Type B pancreatic cell (in vitro differentiated cells): ENCODE measurements at regions not wholly inside any gene's neighbourhood (a gene's known extent, or its start where the extent isn't known, plus 50 kb on each side); places are given as distances from the start of the nearest gene placed in this dataset.

Experiments used
- DNase-seq: peaks from one replicate; pipeline ENCODE4 v3.0.0; 2021; ENCODE audit warnings: mixed read lengths; ENCODE audit not compliant: unreplicated experiment; ENCODE audit errors: extremely low spot score
- H3K27ac Mint-ChIP-seq: 2 replicates; pipeline ENCODE4 v1.8.0; 2021; ENCODE audit warnings: mild to moderate bottlenecking, mixed read lengths
- H3K27me3 Mint-ChIP-seq: 2 replicates; pipeline ENCODE4 v1.8.0; 2021; ENCODE audit warnings: mixed read lengths
- H3K36me3 Mint-ChIP-seq: 2 replicates; pipeline ENCODE4 v1.8.0; 2021; ENCODE audit warnings: mixed read lengths
- H3K4me1 Mint-ChIP-seq: one replicate; pipeline ENCODE4 v1.8.0; 2021; ENCODE audit warnings: mixed read lengths; ENCODE audit not compliant: unreplicated experiment
- H3K4me3 Mint-ChIP-seq: 2 replicates; pipeline ENCODE4 v1.8.0; 2021; ENCODE audit warnings: mild to moderate bottlenecking, mixed read lengths
- H3K9me3 Mint-ChIP-seq: 2 replicates; pipeline ENCODE4 v1.8.0; 2021; ENCODE audit warnings: mixed read lengths
- CTCF ChIP-seq: fragments of 200-600 bp; sonication (generic); conservative IDR thresholded peaks from 2 replicates; pipeline ENCODE4 v1.5.0; 2021; ENCODE audit warnings: antibody characterized with exemption, mild to moderate bottlenecking

GRCh38 chr5:85590764-85591163 lies 1027.0 kb upstream of the COX7C start:
- Mint-ChIP-seq H3K27me3 (no peaks in the 10 kb centered on the region), H3K4me1 (no peaks in the 10 kb centered on the region), H3K36me3 (no peaks in the 10 kb centered on the region), H3K4me3 (no peak overlapping the region), H3K27ac (no peak overlapping the region), H3K9me3 (no peaks in the 10 kb centered on the region)
- DNase-seq: no peak
- no peak for TF ChIP-seq CTCF

DNA sequence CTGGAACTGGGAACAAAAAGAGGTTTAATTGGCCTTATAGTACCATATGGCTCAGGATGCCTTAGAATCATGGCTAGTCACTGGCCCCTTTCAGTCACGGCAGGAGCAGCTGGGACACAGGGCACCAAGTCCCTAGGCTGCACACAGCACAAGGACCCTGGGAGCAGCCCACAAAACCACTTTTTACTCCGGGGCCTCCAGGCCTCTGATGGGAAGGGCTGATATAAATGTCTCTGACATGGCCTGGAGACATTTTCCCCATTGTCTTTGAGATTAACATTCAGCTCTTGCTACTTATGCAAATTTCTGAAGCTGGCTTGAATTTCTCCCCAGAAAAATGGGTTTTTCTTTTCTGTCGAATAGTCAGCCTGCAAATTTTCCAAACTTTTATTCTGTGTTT lies 1026.4 kb upstream of the COX7C start:
- Mint-ChIP-seq H3K4me1 (no peaks in the 10 kb centered on the region), H3K36me3 (no peaks in the 10 kb centered on the region), H3K27me3 (no peaks in the 10 kb centered on the region), H3K27ac (no peak overlapping the region), H3K4me3 (no peak overlapping the region), H3K9me3 (no peaks in the 10 kb centered on the region)
- DNase-seq: no peak
- no peak for TF ChIP-seq CTCF

- H3K4me1 Mint-ChIP-seq: no peaks in the 10 kb centered on the region
- no peak for TF ChIP-seq CTCF
- H3K27ac Mint-ChIP-seq: no peak overlapping the region
These were observed 1014.9 kb upstream of the COX7C start for GRCh38 chr5:85602843-85603242.

GRCh38 chr5:85604378-85604777 lies 1013.4 kb upstream of the COX7C start:
- no peak for TF ChIP-seq CTCF
- H3K9me3 Mint-ChIP-seq: no peaks in the 10 kb centered on the region
- DNase-seq: no peak
- no peak overlapping the region for H3K4me3 Mint-ChIP-seq
- H3K27me3 Mint-ChIP-seq: no peaks in the 10 kb centered on the region
- no peaks in the 10 kb centered on the region for H3K4me1 Mint-ChIP-seq
- no peaks in the 10 kb centered on the region for H3K36me3 Mint-ChIP-seq
- H3K27ac Mint-ChIP-seq: no peak overlapping the region

More at GRCh38 chr5:85602843-85603242, 1014.9 kb upstream of the COX7C start:
- no peak for DNase-seq
- Mint-ChIP-seq H3K4me3 (no peak overlapping the region), H3K27me3 (no peaks in the 10 kb centered on the region), H3K9me3 (no peaks in the 10 kb centered on the region), H3K36me3 (no peaks in the 10 kb centered on the region)

- no peak for TF ChIP-seq CTCF
- Mint-ChIP-seq H3K27ac (no peak overlapping the region), H3K4me1 (no peaks in the 10 kb centered on the region), H3K4me3 (no peak overlapping the region), H3K36me3 (no peaks in the 10 kb centered on the region), H3K27me3 (no peaks in the 10 kb centered on the region), H3K9me3 (no peaks in the 10 kb centered on the region)
- no peak for DNase-seq
These were observed 1013.0 kb upstream of the COX7C start for GRCh38 chr5:85604786-85605185.

GRCh38 chr5:85605381-85605780 lies 1012.4 kb upstream of the COX7C start:
- no peaks in the 10 kb centered on the region for H3K9me3 Mint-ChIP-seq
- no peak overlapping the region for H3K27ac Mint-ChIP-seq
- H3K4me3 Mint-ChIP-seq: no peak overlapping the region
- no peak for TF ChIP-seq CTCF
- H3K36me3 Mint-ChIP-seq: no peaks in the 10 kb centered on the region
- DNase-seq: no peak
- no peaks in the 10 kb centered on the region for H3K4me1 Mint-ChIP-seq
- H3K27me3 Mint-ChIP-seq: no peaks in the 10 kb centered on the region
